HG03103 (cell line): ENCODE measurements at regions not wholly inside any gene's neighbourhood (a gene's known extent, or its start where the extent isn't known, plus 50 kb on each side); places are given as distances from the start of the nearest gene placed in this dataset.

Experiments
- ATAC-seq: cut with Tn5 transposase; IDR thresholded peaks from one replicate; pipeline ENCODE4 v1.9.1; 2021; ENCODE audit warnings: low read depth; ENCODE audit not compliant: unreplicated experiment

- ATAC-seq = no peak
These were observed 408.5 kb upstream of the PCDH20 start for GRCh38 chr13:61824168-61824567.

- ATAC-seq = no peak
These were observed 396.6 kb upstream of the PCDH20 start for GRCh38 chr13:61812286-61812685.

GRCh38 chr13:61810065-61810464, 394.4 kb upstream of the PCDH20 start:
- ATAC-seq = no peak

- ATAC-seq = no peak
These were observed 381.7 kb upstream of the PCDH20 start for GRCh38 chr13:61797397-61797796.

GRCh38 chr13:61795580-61795979, 379.9 kb upstream of the PCDH20 start:
- ATAC-seq = no peak

GRCh38 chr13:61779456-61779855, 363.8 kb upstream of the PCDH20 start:
- no peak for ATAC-seq

- no peak for ATAC-seq
These were observed 362.9 kb upstream of the PCDH20 start for GRCh38 chr13:61778531-61778930.

- no peak for ATAC-seq
These were observed 362.2 kb upstream of the PCDH20 start for GRCh38 chr13:61777899-61778298.

GRCh38 chr13:61777271-61777670, 361.6 kb upstream of the PCDH20 start:
- ATAC-seq = no peak

- ATAC-seq = no peak
These were observed 359.3 kb upstream of the PCDH20 start for GRCh38 chr13:61774903-61775302.

- no peak for ATAC-seq
These were observed 355.0 kb upstream of the PCDH20 start for GRCh38 chr13:61770681-61771080.

- no peak for ATAC-seq
These were observed 352.5 kb upstream of the PCDH20 start for GRCh38 chr13:61768175-61768574.

- no peak for ATAC-seq
These were observed 351.0 kb upstream of the PCDH20 start for GRCh38 chr13:61766667-61767058.

- no peak for ATAC-seq
These were observed 350.5 kb upstream of the PCDH20 start for GRCh38 chr13:61765940-61766666.

GRCh38 chr13:61765181-61765742, 349.6 kb upstream of the PCDH20 start:
- no peak for ATAC-seq

GRCh38 chr13:61761690-61762089, 346.0 kb upstream of the PCDH20 start:
- no peak for ATAC-seq

- no peak for ATAC-seq
These were observed 344.5 kb upstream of the PCDH20 start for GRCh38 chr13:61760102-61760501.

GRCh38 chr13:61756031-61756430, 340.4 kb upstream of the PCDH20 start:
- no peak for ATAC-seq

GRCh38 chr13:61751039-61751438, 335.4 kb upstream of the PCDH20 start:
- no peak for ATAC-seq

- no peak for ATAC-seq
These were observed 322.6 kb upstream of the PCDH20 start for GRCh38 chr13:61738236-61738750.

- no peak for ATAC-seq
These were observed 319.0 kb upstream of the PCDH20 start for GRCh38 chr13:61734683-61735082.

- ATAC-seq = no peak
These were observed 312.8 kb upstream of the PCDH20 start for GRCh38 chr13:61728471-61728870.
